ENCODE measurements at regions not wholly inside any gene's neighbourhood (a gene's known extent, or its start where the extent isn't known, plus 50 kb on each side); places are given as distances from the start of the nearest gene placed in this dataset.

GRCh38 chr3:13166243-13167063 is 93.2 kb upstream of the IQSEC1 start:
- H4K20me1 ChIP-seq (ENCODE audit: control insufficient read depth, insufficient read depth) = no peaks in the 10 kb centered on the region; the same call in 1 of the 2 replicates
- ChIA-PET CTCF (interaction anchor here (1.2 to 1.3 kb wide), 2 partner anchors 21 to 75 kb away, joined by 3 to 5 read pairs; no protein-coding TSS in a partner anchor), SMC1A (ENCODE audit: uncharacterized antibody, unreplicated experiment) (no interaction called here), POLR2A (no interaction called here), RAD21 (ENCODE audit: unreplicated experiment) (no interaction called here)
- intact Hi-C loops (cut with micrococcal nuclease; ENCODE audit: unreplicated experiment) = no loop called here
- FAIRE-seq = no peak
- no peaks in the 10 kb centered on the region for H3K36me3 ChIP-seq (ENCODE audit: control insufficient read depth in 2 of 2, insufficient read depth in 2 of 2, low read length in 1 of 2)
- in situ Hi-C loops (cut with MboI) = no loop called here
- H3K9ac ChIP-seq (ENCODE audit: control insufficient read depth, insufficient read depth, low read length) = no peak overlapping the region
- H3K4me2 ChIP-seq (ENCODE audit: control insufficient read depth, insufficient read depth) = no peak overlapping the region
- H2AFZ ChIP-seq (ENCODE audit: control insufficient read depth, low read depth, low read length) = no peak overlapping the region
- H3K4me3 ChIP-seq = no peak overlapping the region
- WGBS (ENCODE audit: insufficient coverage, insufficient replicate concordance, low lambda C conversion rate, missing lambda C conversion rate) = 22% methylated on average over 13 of the region's 13 CpGs
- ATAC-seq = no peak
- no peak for DNase-seq (ENCODE audit: low read depth, low spot score)
- H3K9me3 ChIP-seq (replicated peaks; ENCODE audit: control insufficient read depth, insufficient read depth, low read length) = no peaks in the 10 kb centered on the region
- H3K27ac ChIP-seq (ENCODE audit: control insufficient read depth, insufficient read depth) = no peak overlapping the region
- H3K27me3 ChIP-seq (replicated peaks in 1 of 2; ENCODE audit: control insufficient read depth in 2 of 2, insufficient read depth in 2 of 2, low read length in 1 of 2) = no peaks in the 10 kb centered on the region; a peak in 2 of 4 replicates
- H3K4me1 ChIP-seq (ENCODE audit: control insufficient read depth, insufficient read depth, low read length) = no peaks in the 10 kb centered on the region
- no TSS peak for BruUV-seq (replicated peaks)
- TF ChIP-seq RCOR1 (conservative IDR thresholded peaks at IDR 0.05; ENCODE audit: low read depth, low read length) = no peak
- peak; percentile 48 for TF ChIP-seq PBX3 (IDR thresholded peaks at IDR 0.05; ENCODE audit: insufficient replicate concordance, low read depth, low read length)
- H3K79me2 ChIP-seq (ENCODE audit: control insufficient read depth, insufficient read depth, low read length) = no peaks in the 10 kb centered on the region

- Histone ChIP-seq H3K79me2 (ENCODE audit: control insufficient read depth, insufficient read depth, low read length) (no peaks in the 10 kb centered on the region), H2AFZ (ENCODE audit: control insufficient read depth, low read depth, low read length) (no peak overlapping the region), H3K36me3 (ENCODE audit: control insufficient read depth in 2 of 2, insufficient read depth in 2 of 2, low read length in 1 of 2) (no peaks in the 10 kb centered on the region), H3K9ac (ENCODE audit: control insufficient read depth, insufficient read depth, low read length) (no peak overlapping the region), H3K4me3 (no peak overlapping the region), H3K27ac (ENCODE audit: control insufficient read depth, insufficient read depth) (no peak overlapping the region), H4K20me1 (ENCODE audit: control insufficient read depth, insufficient read depth) (no peaks in the 10 kb centered on the region; the same call in 1 of the 2 replicates), H3K9me3 (replicated peaks; ENCODE audit: control insufficient read depth, insufficient read depth, low read length) (no peaks in the 10 kb centered on the region), H3K4me1 (ENCODE audit: control insufficient read depth, insufficient read depth, low read length) (no peaks in the 10 kb centered on the region), H3K4me2 (ENCODE audit: control insufficient read depth, insufficient read depth) (no peak overlapping the region), H3K27me3 (replicated peaks in 1 of 2; ENCODE audit: control insufficient read depth in 2 of 2, insufficient read depth in 2 of 2, low read length in 1 of 2) (no peaks in the 10 kb centered on the region; a peak in 2 of 4 replicates)
- DNase-seq (ENCODE audit: low read depth, low spot score) (no peak), FAIRE-seq (no peak), ATAC-seq (no peak)
- in situ Hi-C loops (cut with MboI) (no loop called here), intact Hi-C loops (cut with micrococcal nuclease; ENCODE audit: unreplicated experiment) (no loop called here)
- ChIA-PET POLR2A (no interaction called here), CTCF (interaction anchor here (1.3 kb wide), 1 partner anchor 20 kb away, joined by 3 read pairs; no protein-coding TSS in a partner anchor), SMC1A (ENCODE audit: uncharacterized antibody, unreplicated experiment) (interaction anchor here (0.9 kb wide), 1 partner anchor 287 kb away, joined by 3 read pairs; no protein-coding TSS in a partner anchor), RAD21 (ENCODE audit: unreplicated experiment) (no interaction called here)
- 42% methylated on average over 8 of the region's 9 CpGs for WGBS (ENCODE audit: insufficient coverage, insufficient replicate concordance, low lambda C conversion rate, missing lambda C conversion rate)
- no TSS peak for BruUV-seq (replicated peaks)
- TF ChIP-seq KLF5 (IDR thresholded peaks at IDR 0.05; ENCODE audit: partially characterized antibody) (no peak), CHD2 (IDR thresholded peaks at IDR 0.05; ENCODE audit: borderline replicate concordance, low read depth, low read length) (no peak), CBX3 (IDR thresholded peaks at IDR 0.05; ENCODE audit: borderline replicate concordance, low read depth) (no peak), CEBPZ (IDR thresholded peaks at IDR 0.05; ENCODE audit: low read depth, low read length) (no peak), SUPT20H (IDR thresholded peaks at IDR 0.05; ENCODE audit: borderline replicate concordance, control insufficient read depth, low read depth, low read length) (no peak), E4F1 (IDR thresholded peaks at IDR 0.05; ENCODE audit: borderline replicate concordance, partially characterized antibody) (no peak), POLR2A (IDR thresholded peaks at IDR 0.05; ENCODE audit: low read depth, low read length) (no peak)
These were observed 92.3 kb upstream of the IQSEC1 start for GRCh38 chr3:13165576-13165975.
